Upper lobe of right lung (tissue), 1 donor: ENCODE measurements at regions not wholly inside any gene's neighbourhood (a gene's known extent, or its start where the extent isn't known, plus 50 kb on each side); places are given as distances from the start of the nearest gene placed in this dataset.
A peak's percentile ranks its signal among the peaks of the same experiment; 100 is the strongest.

Experiments
- ATAC-seq: fragments of 200-7000 bp; cut with Tn5 transposase; one replicate; pipeline ENCODE4 v1.9.1; 2020; ENCODE audit warnings: mild to moderate bottlenecking, moderate library complexity
- DNase-seq: peaks from one replicate; pipeline ENCODE4 v3.0.0-alpha.2; 2020
- H3K27ac ChIP-seq: fragments of 200-600 bp; one replicate; pipeline ENCODE4 v1.8.0; 2022
- H3K27me3 ChIP-seq: fragments of 200-600 bp; one replicate; pipeline ENCODE4 v1.8.0; 2022; ENCODE audit warnings: mild to moderate bottlenecking
- H3K36me3 ChIP-seq: fragments of 200-600 bp; one replicate; pipeline ENCODE4 v1.8.0; 2022
- H3K4me1 ChIP-seq: fragments of 200-600 bp; one replicate; pipeline ENCODE4 v1.8.0; 2022
- H3K4me3 ChIP-seq: fragments of 200-600 bp; one replicate; pipeline ENCODE4 v1.8.0; 2022; ENCODE audit warnings: mild to moderate bottlenecking
- H3K9me3 ChIP-seq: fragments of 200-600 bp; one replicate; pipeline ENCODE4 v1.8.0; 2022
- intact Hi-C: fragments of 100-400 bp; cut with DNase I; formaldehyde crosslinking; loops from one replicate; pipeline ENCODE4 v1.11.0; 2022
- TF ChIP-seq, protein P1 (sequence below): fragments of 200-600 bp; IDR thresholded peaks from one replicate; pipeline ENCODE4 v1.8.0; 2022; ENCODE audit warnings: antibody characterized with exemption
- donor health status: DM: no; HTN: yes; CAD: no; lungs with severe emphysema.

DNA sequence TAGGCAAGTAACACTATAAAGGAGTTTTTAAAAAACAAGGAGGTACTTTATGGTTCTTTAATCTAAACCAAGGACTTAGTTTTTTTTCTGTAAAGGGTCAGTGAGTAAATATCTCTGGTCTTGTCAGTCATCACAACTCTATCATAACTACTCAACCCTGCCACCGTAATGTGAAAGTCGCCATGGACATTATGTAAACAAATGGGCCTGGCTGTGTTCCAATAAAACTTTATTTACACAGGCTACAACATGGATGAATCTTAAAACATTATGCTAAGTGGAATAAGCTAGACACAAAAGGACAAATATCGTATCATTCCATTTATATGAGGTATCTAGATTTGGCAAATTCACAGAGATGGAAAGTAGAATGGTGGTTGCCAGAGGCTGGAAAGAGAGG lies 60.8 kb upstream of the SP4 start:
- ATAC-seq (no peak), DNase-seq (no peak)
- intact Hi-C loops = no loop called here
- Histone ChIP-seq H3K9me3 (no peaks in the 10 kb centered on the region), H3K36me3 (no peaks in the 10 kb centered on the region), H3K4me1 (no peaks in the 10 kb centered on the region), H3K4me3 (no peak overlapping the region), H3K27ac (no peak overlapping the region), H3K27me3 (no peaks in the 10 kb centered on the region)
- TF ChIP-seq, protein P1, sequence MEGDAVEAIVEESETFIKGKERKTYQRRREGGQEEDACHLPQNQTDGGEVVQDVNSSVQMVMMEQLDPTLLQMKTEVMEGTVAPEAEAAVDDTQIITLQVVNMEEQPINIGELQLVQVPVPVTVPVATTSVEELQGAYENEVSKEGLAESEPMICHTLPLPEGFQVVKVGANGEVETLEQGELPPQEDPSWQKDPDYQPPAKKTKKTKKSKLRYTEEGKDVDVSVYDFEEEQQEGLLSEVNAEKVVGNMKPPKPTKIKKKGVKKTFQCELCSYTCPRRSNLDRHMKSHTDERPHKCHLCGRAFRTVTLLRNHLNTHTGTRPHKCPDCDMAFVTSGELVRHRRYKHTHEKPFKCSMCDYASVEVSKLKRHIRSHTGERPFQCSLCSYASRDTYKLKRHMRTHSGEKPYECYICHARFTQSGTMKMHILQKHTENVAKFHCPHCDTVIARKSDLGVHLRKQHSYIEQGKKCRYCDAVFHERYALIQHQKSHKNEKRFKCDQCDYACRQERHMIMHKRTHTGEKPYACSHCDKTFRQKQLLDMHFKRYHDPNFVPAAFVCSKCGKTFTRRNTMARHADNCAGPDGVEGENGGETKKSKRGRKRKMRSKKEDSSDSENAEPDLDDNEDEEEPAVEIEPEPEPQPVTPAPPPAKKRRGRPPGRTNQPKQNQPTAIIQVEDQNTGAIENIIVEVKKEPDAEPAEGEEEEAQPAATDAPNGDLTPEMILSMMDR = no peak

DNA sequence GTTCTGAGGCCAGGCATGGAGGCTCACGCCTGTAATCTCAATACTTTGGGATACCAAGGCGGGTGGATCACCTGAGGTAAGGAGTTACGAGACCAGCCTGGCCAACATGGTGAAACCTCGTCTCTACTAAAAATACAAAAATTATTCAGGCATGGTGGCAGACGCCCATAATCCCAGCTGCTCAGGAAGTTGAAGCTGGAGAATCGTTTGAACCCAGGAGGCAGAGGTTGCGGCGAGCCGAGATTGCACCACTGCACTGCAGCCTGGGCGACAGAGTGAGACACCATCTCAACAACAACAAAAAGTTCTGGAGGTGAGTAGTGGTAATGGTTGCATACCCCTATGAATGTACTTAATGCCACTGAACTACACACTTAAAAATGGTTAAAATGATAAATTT lies 60.3 kb upstream of the SP4 start:
- intact Hi-C loops = no loop called here
- no peak overlapping the region for H3K4me3 ChIP-seq
- no peaks in the 10 kb centered on the region for H3K36me3 ChIP-seq
- no peak for ATAC-seq
- no peak for DNase-seq
- no peaks in the 10 kb centered on the region for H3K9me3 ChIP-seq
- H3K27ac ChIP-seq = no peak overlapping the region
- no peaks in the 10 kb centered on the region for H3K4me1 ChIP-seq
- TF ChIP-seq, protein P1 = no peak
- H3K27me3 ChIP-seq = no peaks in the 10 kb centered on the region

DNA sequence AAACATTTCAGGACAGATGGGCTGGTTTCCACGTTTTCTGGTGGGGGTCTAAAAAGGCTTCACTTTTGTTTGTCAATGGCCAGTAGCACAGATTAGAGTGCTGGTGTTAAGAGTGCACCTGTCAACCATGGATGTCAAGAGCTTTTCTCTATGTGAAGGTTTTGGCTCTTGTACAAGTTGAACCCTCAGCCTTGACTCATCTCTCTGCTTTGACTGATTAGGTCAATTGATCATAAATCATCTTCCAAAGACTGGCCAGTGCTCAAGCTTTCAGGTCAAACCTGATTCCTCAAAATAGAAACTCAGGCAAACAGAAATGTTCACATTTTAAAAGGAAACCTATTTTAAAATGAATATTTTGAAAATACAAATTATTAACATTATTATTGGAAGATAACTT lies 59.6 kb upstream of the SP4 start:
- H3K36me3 ChIP-seq = no peaks in the 10 kb centered on the region
- H3K27me3 ChIP-seq = no peaks in the 10 kb centered on the region
- DNase-seq (no peak), ATAC-seq (no peak)
- intact Hi-C loops = no loop called here
- no peak overlapping the region for H3K27ac ChIP-seq
- TF ChIP-seq, protein P1 = no peak
- no peaks in the 10 kb centered on the region for H3K4me1 ChIP-seq
- H3K4me3 ChIP-seq = no peak overlapping the region
- H3K9me3 ChIP-seq = no peaks in the 10 kb centered on the region

DNA sequence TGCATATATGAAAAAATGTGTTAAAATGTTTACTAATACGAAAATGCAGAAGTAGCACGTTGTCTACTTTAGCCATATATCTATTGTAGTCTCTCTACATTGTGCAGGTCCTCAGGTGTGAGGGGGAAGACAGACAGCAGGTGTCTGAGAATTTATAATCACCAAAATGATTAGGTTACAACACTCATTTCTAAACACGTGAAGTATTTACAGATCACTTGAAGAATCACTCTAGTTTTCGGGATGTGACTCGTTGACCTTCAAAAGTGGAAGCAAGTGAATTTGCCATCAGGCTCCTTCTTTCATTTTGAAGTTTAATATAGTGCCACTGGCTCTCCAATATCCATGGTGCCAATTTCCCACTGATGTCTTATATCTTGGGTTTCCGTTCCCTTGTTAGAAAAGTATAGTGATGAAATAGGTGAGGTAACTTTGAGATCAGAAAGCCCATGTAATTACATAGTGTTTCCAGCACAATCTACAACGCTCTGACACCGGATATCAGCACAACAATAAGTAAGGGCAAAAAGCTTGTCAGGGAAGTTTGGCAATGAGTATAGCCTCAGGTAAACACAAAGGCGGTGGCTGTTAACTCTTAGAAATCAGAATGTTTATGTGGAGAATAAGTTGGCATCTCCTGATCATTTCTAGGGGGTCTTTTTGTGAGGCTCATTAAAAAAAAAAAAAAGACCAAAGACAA lies 57.5 kb upstream of the SP4 start:
- no peaks in the 10 kb centered on the region for H3K9me3 ChIP-seq
- H3K27me3 ChIP-seq = no peaks in the 10 kb centered on the region
- H3K36me3 ChIP-seq = no peaks in the 10 kb centered on the region
- ATAC-seq = no peak
- intact Hi-C loops = no loop called here
- H3K4me1 ChIP-seq = no peaks in the 10 kb centered on the region
- no peak overlapping the region for H3K4me3 ChIP-seq
- H3K27ac ChIP-seq = no peak overlapping the region
- TF ChIP-seq, protein P1 = no peak
- DNase-seq = no peak

DNA sequence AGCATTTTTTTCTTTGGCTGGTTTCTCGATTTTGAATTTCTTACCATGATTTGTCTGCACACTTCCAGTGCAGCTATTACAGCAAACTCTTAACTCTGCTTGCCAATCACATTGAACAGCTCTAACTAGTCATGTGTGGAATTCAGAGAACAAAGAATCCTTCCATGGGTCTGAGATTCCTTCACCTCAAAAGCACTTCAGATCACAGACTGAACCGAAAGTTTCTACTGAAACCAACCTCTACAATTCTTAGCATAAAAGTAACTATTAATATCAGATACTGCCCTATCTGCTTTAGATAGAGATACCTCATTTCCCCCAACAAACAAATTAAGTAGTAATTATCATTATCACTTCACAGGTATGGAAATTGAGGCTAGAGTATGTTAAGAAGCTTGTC lies 56.5 kb upstream of the SP4 start:
- Histone ChIP-seq H3K36me3 (no peaks in the 10 kb centered on the region), H3K9me3 (no peaks in the 10 kb centered on the region), H3K4me3 (no peak overlapping the region), H3K4me1 (no peaks in the 10 kb centered on the region), H3K27ac (no peak overlapping the region), H3K27me3 (no peaks in the 10 kb centered on the region)
- DNase-seq (no peak), ATAC-seq (peak; percentile 22)
- intact Hi-C loops = no loop called here
- TF ChIP-seq, protein P1 = no peak

GRCh38 chr7:21373031-21373430 lies 54.9 kb upstream of the SP4 start:
- H3K27ac ChIP-seq = no peak overlapping the region
- ATAC-seq (no peak), DNase-seq (no peak)
- no peak overlapping the region for H3K4me3 ChIP-seq
- no peaks in the 10 kb centered on the region for H3K9me3 ChIP-seq
- no peaks in the 10 kb centered on the region for H3K36me3 ChIP-seq
- intact Hi-C loops = no loop called here
- no peaks in the 10 kb centered on the region for H3K4me1 ChIP-seq
- TF ChIP-seq, protein P1 = no peak
- no peaks in the 10 kb centered on the region for H3K27me3 ChIP-seq
